Activated T-cell treated with anti-CD3 and anti-CD28 coated beads, Interleukin-2, amount 50 U/mL, for 4 hours (primary cell): ENCODE measurements at regions not wholly inside any gene's neighbourhood (a gene's known extent, or its start where the extent isn't known, plus 50 kb on each side); places are given as distances from the start of the nearest gene placed in this dataset.

Source experiments
- ATAC-seq, 2 donors: fragments of 200-7000 bp; cut with Tn5 transposase; one replicate each; pipeline ENCODE4 v1.10.0; 2021
- DNase-seq: peaks from one replicate; pipeline ENCODE4 v3.0.0-alpha.2; 2020
- H3K27me3 Mint-ChIP-seq: one replicate; pipeline ENCODE4 v1.8.0; 2021; ENCODE audit warnings: low read depth, mixed read lengths
- H3K36me3 Mint-ChIP-seq: one replicate; pipeline ENCODE4 v1.8.0; 2022; ENCODE audit warnings: mixed read lengths; ENCODE audit not compliant: insufficient read depth
- H3K4me1 Mint-ChIP-seq: one replicate; pipeline ENCODE4 v1.8.0; 2021; ENCODE audit warnings: low read depth, mixed read lengths
- H3K4me3 Mint-ChIP-seq: one replicate; pipeline ENCODE4 v1.8.0; 2021; ENCODE audit warnings: mild to moderate bottlenecking, moderate library complexity, mixed read lengths
- H3K9me3 Mint-ChIP-seq: one replicate; pipeline ENCODE4 v1.8.0; 2021; ENCODE audit warnings: mixed read lengths

DNA sequence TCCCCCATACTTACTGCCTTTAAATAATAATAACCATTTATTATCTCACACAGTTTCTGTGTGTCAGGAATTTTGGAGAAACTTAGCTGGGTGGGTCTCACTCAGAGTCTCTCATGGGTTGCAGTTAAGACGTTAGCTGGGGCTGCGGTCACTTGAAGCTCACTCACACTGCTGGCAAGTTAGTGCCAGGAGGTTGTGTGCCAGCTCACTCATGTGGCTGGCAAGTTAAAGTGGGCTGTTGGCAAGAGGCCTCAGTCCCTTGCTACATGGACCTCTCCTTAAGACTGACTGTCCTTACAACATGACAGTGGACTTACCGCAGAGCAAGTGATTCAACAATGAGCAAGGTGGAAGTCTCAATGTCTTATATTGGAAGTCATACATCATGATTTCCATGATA is 61.3 kb upstream of the AVPR1A start:
- no peaks in the 10 kb centered on the region for H3K4me1 Mint-ChIP-seq
- no peak for ATAC-seq
- no peak for DNase-seq
- no peak overlapping the region for H3K4me3 Mint-ChIP-seq
- H3K36me3 Mint-ChIP-seq, result no peaks in the 10 kb centered on the region
- H3K9me3 Mint-ChIP-seq, result peaks cover 5% of the 10 kb centered on the region
- H3K27me3 Mint-ChIP-seq, result no peaks in the 10 kb centered on the region

DNA sequence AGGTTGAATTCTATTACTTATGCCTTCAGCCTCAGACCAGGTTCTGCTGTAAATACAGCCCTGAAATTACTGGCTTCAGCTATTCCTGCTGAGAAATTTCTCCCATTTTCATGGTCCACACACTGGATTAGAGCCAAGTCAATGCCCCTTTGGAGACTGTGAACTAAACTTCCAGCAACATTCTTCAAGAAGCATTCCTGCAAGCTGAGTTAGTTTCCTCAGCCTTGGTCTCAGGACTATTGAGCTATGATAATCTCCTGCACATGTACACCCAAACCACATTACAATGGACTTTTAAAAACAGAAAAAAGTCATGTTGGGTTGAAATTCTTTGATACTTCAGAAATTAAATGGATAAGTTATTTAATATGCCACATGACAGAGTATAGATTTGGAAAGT is 58.0 kb upstream of the AVPR1A start:
- Mint-ChIP-seq H3K9me3 (peaks cover 9% of the 10 kb centered on the region), H3K27me3 (no peaks in the 10 kb centered on the region), H3K36me3 (no peaks in the 10 kb centered on the region), H3K4me1 (no peaks in the 10 kb centered on the region), H3K4me3 (no peak overlapping the region)
- DNase-seq, result no peak
- no peak for ATAC-seq

DNA sequence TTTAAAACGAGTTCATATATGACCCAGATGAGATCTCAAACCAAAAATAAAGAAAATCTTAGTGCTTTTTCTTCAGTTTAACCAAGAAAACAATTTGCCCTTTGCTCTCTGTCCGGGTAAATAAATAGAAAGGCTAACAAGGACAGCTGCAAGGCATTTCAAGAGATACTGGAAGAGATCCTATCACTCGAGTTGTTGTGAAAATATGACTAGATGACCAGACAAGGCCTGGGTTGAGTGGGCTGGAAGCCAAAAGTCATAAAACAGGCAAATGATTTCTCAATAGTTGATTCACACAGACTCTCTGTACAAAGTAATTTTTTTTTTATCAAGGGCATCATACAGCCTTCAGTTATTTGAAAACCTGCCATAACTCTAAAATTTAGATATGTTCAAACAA is 55.9 kb upstream of the AVPR1A start:
- Mint-ChIP-seq H3K4me1 (no peaks in the 10 kb centered on the region), H3K4me3 (no peak overlapping the region), H3K27me3 (no peaks in the 10 kb centered on the region), H3K36me3 (no peaks in the 10 kb centered on the region), H3K9me3 (peaks cover 9% of the 10 kb centered on the region)
- DNase-seq (no peak), ATAC-seq (no peak)

DNA sequence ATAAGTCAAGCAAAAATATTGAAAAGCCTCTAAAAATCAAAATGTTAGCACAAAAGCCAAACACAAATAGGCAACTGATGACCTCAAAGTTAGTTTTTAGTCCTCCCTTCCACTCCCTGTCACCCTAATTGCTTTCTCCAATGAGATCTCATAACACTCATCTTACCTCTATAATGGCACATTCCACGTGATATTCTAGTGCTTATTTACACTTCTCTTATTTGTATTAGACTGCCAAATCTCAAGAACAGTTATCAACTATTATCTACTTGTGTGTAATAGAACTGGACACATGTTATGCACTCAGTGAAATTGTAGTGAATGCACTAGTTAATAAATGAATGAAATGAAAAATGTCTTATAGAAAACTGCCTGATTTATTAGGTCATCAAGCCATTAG is 55.5 kb upstream of the AVPR1A start:
- DNase-seq, result no peak
- no peak overlapping the region for H3K4me3 Mint-ChIP-seq
- no peak for ATAC-seq
- H3K9me3 Mint-ChIP-seq, result peaks cover 9% of the 10 kb centered on the region
- no peaks in the 10 kb centered on the region for H3K27me3 Mint-ChIP-seq
- no peaks in the 10 kb centered on the region for H3K4me1 Mint-ChIP-seq
- H3K36me3 Mint-ChIP-seq, result no peaks in the 10 kb centered on the region
